ENCODE measurements at regions not wholly inside any gene's neighbourhood (a gene's known extent, or its start where the extent isn't known, plus 50 kb on each side); places are given as distances from the start of the nearest gene placed in this dataset.

GRCh38 chr1:115192200-115192767, 103.0 kb upstream of the TSPAN2 start:
- no peaks in the 10 kb centered on the region for H3K4me1 Mint-ChIP-seq (ENCODE audit: low read depth)
- no peaks in the 10 kb centered on the region for H3K36me3 Mint-ChIP-seq (ENCODE audit: low read depth)
- H3K27ac Mint-ChIP-seq, result no peak overlapping the region
- H3K4me3 Mint-ChIP-seq, result no peak overlapping the region
- no peaks in the 10 kb centered on the region for H3K9me3 Mint-ChIP-seq
- H3K27me3 Mint-ChIP-seq, result peaks cover 33% of the 10 kb centered on the region

DNA sequence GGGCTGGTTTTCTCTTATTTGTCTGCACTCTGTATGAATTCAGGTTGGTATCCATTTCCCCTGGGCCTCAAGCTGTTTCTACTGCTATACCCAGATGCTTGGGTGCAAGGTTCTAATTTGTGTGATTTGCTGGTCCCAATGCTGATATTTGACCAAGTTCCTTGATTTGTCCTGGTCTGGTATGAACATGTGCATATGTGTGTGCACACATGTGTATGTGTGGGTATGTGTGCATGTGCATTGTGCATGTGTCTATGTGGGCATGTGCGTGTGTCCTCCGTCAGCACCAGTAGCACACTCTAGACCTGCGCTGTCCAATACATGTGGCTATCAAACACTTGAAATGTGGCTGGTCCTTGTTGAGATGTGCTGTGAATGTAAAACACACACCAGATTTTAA, 102.4 kb upstream of the TSPAN2 start:
- H3K9me3 Mint-ChIP-seq, result no peaks in the 10 kb centered on the region
- H3K36me3 Mint-ChIP-seq (ENCODE audit: low read depth), result no peaks in the 10 kb centered on the region
- H3K27ac Mint-ChIP-seq, result no peak overlapping the region
- H3K27me3 Mint-ChIP-seq, result peaks cover 28% of the 10 kb centered on the region
- H3K4me1 Mint-ChIP-seq (ENCODE audit: low read depth), result no peaks in the 10 kb centered on the region
- H3K4me3 Mint-ChIP-seq, result no peak overlapping the region

GRCh38 chr1:115190540-115191170, 101.4 kb upstream of the TSPAN2 start:
- peaks cover 28% of the 10 kb centered on the region for H3K27me3 Mint-ChIP-seq
- no peaks in the 10 kb centered on the region for H3K4me1 Mint-ChIP-seq (ENCODE audit: low read depth)
- no peak overlapping the region for H3K4me3 Mint-ChIP-seq
- H3K36me3 Mint-ChIP-seq (ENCODE audit: low read depth), result no peaks in the 10 kb centered on the region
- H3K9me3 Mint-ChIP-seq, result no peaks in the 10 kb centered on the region
- H3K27ac Mint-ChIP-seq, result no peak overlapping the region

DNA sequence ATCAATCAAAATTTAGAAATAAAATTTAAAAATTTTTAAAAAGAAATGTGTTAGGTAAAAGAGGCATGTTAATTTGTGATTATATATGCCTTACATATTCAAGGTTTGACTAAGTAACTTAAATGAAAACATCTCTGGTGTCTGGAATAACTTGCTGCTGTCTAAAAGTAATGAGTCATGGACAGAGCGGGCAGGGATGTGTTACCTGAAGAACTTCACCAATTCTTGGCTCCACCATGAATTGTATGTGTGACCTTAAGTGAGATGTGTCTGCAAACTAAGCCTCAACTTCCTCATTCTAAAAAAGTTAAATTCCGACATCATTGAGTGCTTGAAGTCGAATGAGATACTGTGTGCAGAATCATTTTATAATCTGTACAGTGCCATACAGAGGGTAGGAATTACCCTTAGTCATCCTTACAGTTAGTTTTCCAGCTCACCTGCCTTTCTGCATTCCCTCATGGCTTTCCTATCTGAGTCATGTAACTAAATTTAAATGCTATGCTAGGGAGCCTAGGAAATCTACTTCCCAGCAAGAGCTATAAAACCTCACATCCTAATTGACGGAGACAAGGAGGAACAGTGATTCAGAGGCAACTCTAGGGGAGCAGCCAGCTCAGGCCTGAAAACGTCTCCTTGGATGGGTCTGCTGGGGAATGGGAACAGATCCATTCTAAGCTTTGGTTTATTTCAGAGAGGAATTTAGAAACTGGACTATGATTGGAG, 100.7 kb upstream of the TSPAN2 start:
- peaks cover 2% of the 10 kb centered on the region for H3K4me1 Mint-ChIP-seq (ENCODE audit: low read depth)
- H3K9me3 Mint-ChIP-seq, result no peaks in the 10 kb centered on the region
- H3K27me3 Mint-ChIP-seq, result peaks cover 28% of the 10 kb centered on the region
- H3K36me3 Mint-ChIP-seq (ENCODE audit: low read depth), result no peaks in the 10 kb centered on the region
- no peak overlapping the region for H3K27ac Mint-ChIP-seq
- no peak overlapping the region for H3K4me3 Mint-ChIP-seq

DNA sequence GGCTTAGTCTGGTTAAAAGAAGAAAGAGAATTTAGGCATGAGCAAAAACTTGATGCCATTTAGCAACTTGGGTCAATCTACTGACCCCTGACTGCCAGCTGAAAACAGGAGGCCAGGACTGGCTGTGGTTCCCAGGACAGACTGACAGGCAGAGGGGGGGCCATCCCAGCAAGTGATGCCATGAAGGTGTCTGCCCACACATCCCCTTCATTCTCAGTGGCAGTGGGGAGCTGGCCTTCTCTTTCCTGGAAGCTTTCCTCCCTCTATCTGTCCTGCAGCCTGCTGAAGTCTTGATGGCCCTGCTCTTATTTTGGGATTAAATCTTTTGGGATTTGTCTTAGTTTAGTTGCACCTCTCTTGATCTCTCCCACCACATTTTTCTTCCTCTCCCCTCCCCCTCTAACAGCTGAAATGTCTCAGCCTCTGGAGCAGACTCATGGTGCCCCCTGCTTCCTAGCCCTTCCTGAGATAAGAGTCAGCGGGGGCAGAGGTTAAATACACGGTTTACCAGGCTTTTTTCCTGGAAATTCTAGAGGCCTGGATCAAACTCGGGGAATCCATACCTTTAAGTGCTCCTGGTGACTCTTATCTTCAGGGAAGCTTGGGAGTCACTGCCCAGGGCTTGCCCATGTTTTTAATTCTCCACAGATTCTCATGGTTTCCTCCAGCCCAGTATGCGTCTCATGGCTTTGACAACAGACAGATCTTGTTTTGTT, 99.5 kb upstream of the TSPAN2 start:
- Mint-ChIP-seq H3K4me1 (ENCODE audit: low read depth) (peaks cover 14% of the 10 kb centered on the region), H3K27ac (no peak overlapping the region), H3K9me3 (no peaks in the 10 kb centered on the region), H3K27me3 (peaks cover 22% of the 10 kb centered on the region), H3K4me3 (no peak overlapping the region), H3K36me3 (ENCODE audit: low read depth) (no peaks in the 10 kb centered on the region)

GRCh38 chr1:115186711-115187265, 97.5 kb upstream of the TSPAN2 start:
- H3K27ac Mint-ChIP-seq, result no peak overlapping the region

DNA sequence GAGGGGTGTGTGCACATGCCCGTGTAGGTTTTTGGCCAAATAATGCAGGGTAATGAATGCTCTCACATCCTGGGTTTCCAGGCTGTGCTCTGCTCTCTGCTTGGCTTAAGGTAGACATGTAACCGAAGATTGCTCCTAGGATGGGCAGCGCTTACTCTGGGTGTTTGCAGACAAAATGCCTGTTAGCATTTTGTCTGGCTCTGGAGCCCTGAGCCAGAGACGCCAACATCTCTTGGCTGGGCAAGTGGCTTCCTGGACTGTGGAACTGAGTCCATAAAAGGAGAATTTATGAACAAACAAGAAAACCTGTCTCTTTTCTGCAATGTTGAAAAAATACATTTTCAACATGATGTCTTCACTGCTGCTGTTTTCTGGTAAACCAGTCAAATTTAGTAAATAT, 96.0 kb upstream of the TSPAN2 start:
- H3K4me3 Mint-ChIP-seq, result no peak overlapping the region
- no peaks in the 10 kb centered on the region for H3K36me3 Mint-ChIP-seq (ENCODE audit: low read depth)
- H3K4me1 Mint-ChIP-seq (ENCODE audit: low read depth), result peaks cover 14% of the 10 kb centered on the region
- H3K27ac Mint-ChIP-seq, result no peak overlapping the region
- H3K27me3 Mint-ChIP-seq, result peaks cover 11% of the 10 kb centered on the region
- H3K9me3 Mint-ChIP-seq, result no peaks in the 10 kb centered on the region

More at GRCh38 chr1:115186711-115187265, 97.5 kb upstream of the TSPAN2 start:
- Mint-ChIP-seq H3K4me1 (ENCODE audit: low read depth) (peaks cover 14% of the 10 kb centered on the region), H3K4me3 (no peak overlapping the region), H3K27me3 (peaks cover 19% of the 10 kb centered on the region), H3K36me3 (ENCODE audit: low read depth) (no peaks in the 10 kb centered on the region), H3K9me3 (no peaks in the 10 kb centered on the region)

GRCh38 chr1:115184951-115185331, 95.6 kb upstream of the TSPAN2 start:
- Mint-ChIP-seq H3K9me3 (no peaks in the 10 kb centered on the region), H3K27me3 (peaks cover 7% of the 10 kb centered on the region)

GRCh38 chr1:115184260-115184950, 95.1 kb upstream of the TSPAN2 start:
- Mint-ChIP-seq H3K27ac (peak overlapping the region; percentile 71), H3K4me3 (no peak overlapping the region), H3K27me3 (peaks cover 5% of the 10 kb centered on the region)

More at GRCh38 chr1:115184951-115185331, 95.6 kb upstream of the TSPAN2 start:
- no peaks in the 10 kb centered on the region for H3K36me3 Mint-ChIP-seq (ENCODE audit: low read depth)
- peak overlapping the region; percentile 71 for H3K27ac Mint-ChIP-seq
- no peak overlapping the region for H3K4me3 Mint-ChIP-seq
- H3K4me1 Mint-ChIP-seq (ENCODE audit: low read depth), result peaks cover 14% of the 10 kb centered on the region

GRCh38 chr1:115183721-115184259, 94.5 kb upstream of the TSPAN2 start:
- no peaks in the 10 kb centered on the region for H3K27me3 Mint-ChIP-seq

More at GRCh38 chr1:115184260-115184950, 95.1 kb upstream of the TSPAN2 start:
- peaks cover 14% of the 10 kb centered on the region for H3K4me1 Mint-ChIP-seq (ENCODE audit: low read depth)
- no peaks in the 10 kb centered on the region for H3K9me3 Mint-ChIP-seq
- no peaks in the 10 kb centered on the region for H3K36me3 Mint-ChIP-seq (ENCODE audit: low read depth)

DNA sequence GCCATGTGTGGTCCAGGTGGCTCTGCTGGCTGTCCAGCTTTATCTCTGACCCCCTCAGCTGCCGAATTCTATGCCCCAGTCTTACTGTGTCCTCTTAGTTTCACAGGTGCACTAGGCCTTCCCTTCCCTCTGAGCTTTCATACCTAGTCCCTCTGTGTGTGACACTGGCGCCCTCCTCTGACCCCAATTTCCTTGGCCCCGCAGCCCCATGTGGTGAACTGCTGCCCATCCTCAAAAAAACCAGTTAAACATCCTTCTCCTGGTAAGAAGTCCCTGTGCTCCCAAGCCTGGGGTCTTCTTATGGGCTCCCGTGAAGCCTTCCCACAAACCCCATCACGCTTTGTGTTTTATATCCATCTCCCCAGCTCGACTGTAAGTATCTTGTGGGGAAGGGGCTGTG, 93.9 kb upstream of the TSPAN2 start:
- Mint-ChIP-seq H3K9me3 (no peaks in the 10 kb centered on the region), H3K27me3 (no peaks in the 10 kb centered on the region), H3K4me3 (no peak overlapping the region), H3K36me3 (ENCODE audit: low read depth) (no peaks in the 10 kb centered on the region), H3K27ac (no peak overlapping the region), H3K4me1 (ENCODE audit: low read depth) (peaks cover 14% of the 10 kb centered on the region)

More at GRCh38 chr1:115183721-115184259, 94.5 kb upstream of the TSPAN2 start:
- Mint-ChIP-seq H3K36me3 (ENCODE audit: low read depth) (no peaks in the 10 kb centered on the region), H3K9me3 (no peaks in the 10 kb centered on the region), H3K27ac (no peak overlapping the region), H3K4me1 (ENCODE audit: low read depth) (peaks cover 14% of the 10 kb centered on the region), H3K4me3 (no peak overlapping the region)

DNA sequence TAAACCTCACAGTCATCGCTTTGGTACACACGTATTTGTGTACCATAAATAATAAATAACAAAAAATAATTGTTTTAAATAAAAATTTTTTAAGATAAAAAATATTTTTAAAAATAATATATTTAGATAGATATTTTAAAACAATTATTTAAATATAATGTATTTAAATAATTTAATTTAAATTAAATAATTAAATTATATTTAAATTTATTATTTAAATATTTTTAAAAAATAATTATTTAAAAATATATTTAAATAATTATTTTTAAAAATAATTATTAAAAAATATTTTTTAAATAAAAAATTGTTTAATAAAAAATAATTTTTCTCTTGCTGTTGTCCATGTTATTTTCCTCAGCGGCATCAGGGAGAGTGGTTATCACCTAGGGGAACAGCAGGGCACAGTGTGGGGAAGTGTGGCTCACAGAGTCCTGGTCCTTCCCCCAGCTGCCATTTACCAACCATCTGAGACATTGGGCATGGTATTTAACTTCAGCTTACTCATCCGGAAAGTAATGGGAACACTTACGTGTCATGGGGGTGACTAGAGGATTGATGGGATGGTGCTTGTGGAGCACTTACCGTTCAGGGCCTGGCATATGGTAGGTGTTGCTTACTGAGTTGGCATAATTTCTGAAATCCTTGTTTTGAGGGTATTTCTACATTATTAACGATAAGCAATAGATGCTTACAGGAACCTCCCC, 92.9 kb upstream of the TSPAN2 start:
- no peak overlapping the region for H3K27ac Mint-ChIP-seq
- no peak overlapping the region for H3K4me3 Mint-ChIP-seq
- peaks cover 14% of the 10 kb centered on the region for H3K4me1 Mint-ChIP-seq (ENCODE audit: low read depth)
- H3K36me3 Mint-ChIP-seq (ENCODE audit: low read depth), result no peaks in the 10 kb centered on the region
- H3K27me3 Mint-ChIP-seq, result no peaks in the 10 kb centered on the region
- H3K9me3 Mint-ChIP-seq, result no peaks in the 10 kb centered on the region

- H3K36me3 Mint-ChIP-seq (ENCODE audit: low read depth), result no peaks in the 10 kb centered on the region
Measured at GRCh38 chr1:115181231-115181630, 91.9 kb upstream of the TSPAN2 start.

More at GRCh38 chr1:115181231-115181630, 91.9 kb upstream of the TSPAN2 start:
- H3K27me3 Mint-ChIP-seq, result no peaks in the 10 kb centered on the region
- H3K9me3 Mint-ChIP-seq, result no peaks in the 10 kb centered on the region
- no peak overlapping the region for H3K27ac Mint-ChIP-seq
- H3K4me1 Mint-ChIP-seq (ENCODE audit: low read depth), result peaks cover 14% of the 10 kb centered on the region
- no peak overlapping the region for H3K4me3 Mint-ChIP-seq
